HL-60 (cell line): ENCODE measurements at regions not wholly inside any gene's neighbourhood (a gene's known extent, or its start where the extent isn't known, plus 50 kb on each side); places are given as distances from the start of the nearest gene placed in this dataset.
"Not testable (repeated sequence)": the region's sequence is repeated elsewhere in the genome, so short reads cannot be mapped to it uniquely, and the experiment has no call there.

ENCODE experiments used
- CTCF ChIP-seq: IDR thresholded peaks from one replicate; pipeline ENCODE4 v1.5.1; 2011; ENCODE audit warnings: low read length, control low read depth, inconsistent platforms; ENCODE audit not compliant: insufficient read depth
- GABPA ChIP-seq: IDR thresholded peaks from 2 replicates; pipeline ENCODE4 v1.6.1; 2012; ENCODE audit warnings: low read depth
- POLR2AphosphoS5 ChIP-seq: IDR thresholded peaks from 2 replicates; pipeline ENCODE4 v1.6.1; 2012; ENCODE audit warnings: low read depth
- SPI1 ChIP-seq: IDR thresholded peaks from 2 replicates; pipeline ENCODE4 v1.6.1; 2012; ENCODE audit warnings: low read depth, mild to moderate bottlenecking, borderline replicate concordance
- TF ChIP-seq, protein P1 (sequence below): IDR thresholded peaks from 2 replicates; pipeline ENCODE4 v1.6.1; 2012; ENCODE audit warnings: low read depth; ENCODE audit not compliant: insufficient replicate concordance

GRCh38 chr20:25772437-25772836, 75.8 kb upstream of the ZNF337 start:
- TF ChIP-seq CTCF, POLR2AphosphoS5, SPI1, GABPA: not testable (repeated sequence)
- TF ChIP-seq, protein P1, sequence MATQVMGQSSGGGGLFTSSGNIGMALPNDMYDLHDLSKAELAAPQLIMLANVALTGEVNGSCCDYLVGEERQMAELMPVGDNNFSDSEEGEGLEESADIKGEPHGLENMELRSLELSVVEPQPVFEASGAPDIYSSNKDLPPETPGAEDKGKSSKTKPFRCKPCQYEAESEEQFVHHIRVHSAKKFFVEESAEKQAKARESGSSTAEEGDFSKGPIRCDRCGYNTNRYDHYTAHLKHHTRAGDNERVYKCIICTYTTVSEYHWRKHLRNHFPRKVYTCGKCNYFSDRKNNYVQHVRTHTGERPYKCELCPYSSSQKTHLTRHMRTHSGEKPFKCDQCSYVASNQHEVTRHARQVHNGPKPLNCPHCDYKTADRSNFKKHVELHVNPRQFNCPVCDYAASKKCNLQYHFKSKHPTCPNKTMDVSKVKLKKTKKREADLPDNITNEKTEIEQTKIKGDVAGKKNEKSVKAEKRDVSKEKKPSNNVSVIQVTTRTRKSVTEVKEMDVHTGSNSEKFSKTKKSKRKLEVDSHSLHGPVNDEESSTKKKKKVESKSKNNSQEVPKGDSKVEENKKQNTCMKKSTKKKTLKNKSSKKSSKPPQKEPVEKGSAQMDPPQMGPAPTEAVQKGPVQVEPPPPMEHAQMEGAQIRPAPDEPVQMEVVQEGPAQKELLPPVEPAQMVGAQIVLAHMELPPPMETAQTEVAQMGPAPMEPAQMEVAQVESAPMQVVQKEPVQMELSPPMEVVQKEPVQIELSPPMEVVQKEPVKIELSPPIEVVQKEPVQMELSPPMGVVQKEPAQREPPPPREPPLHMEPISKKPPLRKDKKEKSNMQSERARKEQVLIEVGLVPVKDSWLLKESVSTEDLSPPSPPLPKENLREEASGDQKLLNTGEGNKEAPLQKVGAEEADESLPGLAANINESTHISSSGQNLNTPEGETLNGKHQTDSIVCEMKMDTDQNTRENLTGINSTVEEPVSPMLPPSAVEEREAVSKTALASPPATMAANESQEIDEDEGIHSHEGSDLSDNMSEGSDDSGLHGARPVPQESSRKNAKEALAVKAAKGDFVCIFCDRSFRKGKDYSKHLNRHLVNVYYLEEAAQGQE: not testable (repeated sequence)
